GM12891 (cell line): ENCODE measurements at regions not wholly inside any gene's neighbourhood (a gene's known extent, or its start where the extent isn't known, plus 50 kb on each side); places are given as distances from the start of the nearest gene placed in this dataset.
"Not testable (repeated sequence)": the region's sequence is repeated elsewhere in the genome, so short reads cannot be mapped to it uniquely, and the experiment has no call there.

Experiments
- POLR2A ChIP-seq: IDR thresholded peaks from 2 replicates; pipeline ENCODE4 v1.6.1; 2011; ENCODE audit warnings: low read depth, low read length, control low read depth
- POLR2AphosphoS5 ChIP-seq: IDR thresholded peaks from 2 replicates; pipeline ENCODE4 v1.6.1; 2011; ENCODE audit warnings: low read depth, low read length, control low read depth
- TAF1 ChIP-seq: IDR thresholded peaks from 2 replicates; pipeline ENCODE4 v1.6.1; 2011; ENCODE audit warnings: low read depth, low read length, control low read depth

- TF ChIP-seq TAF1, POLR2A, POLR2AphosphoS5: not testable (repeated sequence)
Observed at GRCh38 chrX:26755760-26756159, 539.8 kb downstream of the MAGEB5 start.
